ENCODE measurements at regions not wholly inside any gene's neighbourhood (a gene's known extent, or its start where the extent isn't known, plus 50 kb on each side); places are given as distances from the start of the nearest gene placed in this dataset.
"Not testable (repeated sequence)": the region's sequence is repeated elsewhere in the genome, so short reads cannot be mapped to it uniquely, and the experiment has no call there.

DNA sequence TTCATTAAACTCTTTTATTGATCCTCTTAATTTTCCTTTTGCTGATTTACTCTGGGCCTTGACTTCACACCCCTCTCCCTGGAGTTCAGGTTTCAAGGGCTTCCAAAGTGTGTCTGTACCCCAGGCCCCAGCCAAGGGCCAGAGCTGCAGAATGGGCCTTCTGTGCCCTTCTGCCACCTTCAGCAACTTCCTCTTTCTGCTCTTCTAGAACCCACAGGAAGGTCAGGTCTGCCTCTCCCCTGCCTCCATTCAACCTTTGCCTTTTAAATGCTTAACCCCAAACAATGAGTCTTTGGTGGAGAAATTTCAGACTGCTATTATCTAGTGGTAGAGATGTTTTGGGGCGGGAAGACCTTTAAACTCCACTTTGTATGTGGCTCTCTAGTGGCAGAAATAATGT is 63.1 kb downstream of the TSN start:
- no peak for DNase-seq

DNA sequence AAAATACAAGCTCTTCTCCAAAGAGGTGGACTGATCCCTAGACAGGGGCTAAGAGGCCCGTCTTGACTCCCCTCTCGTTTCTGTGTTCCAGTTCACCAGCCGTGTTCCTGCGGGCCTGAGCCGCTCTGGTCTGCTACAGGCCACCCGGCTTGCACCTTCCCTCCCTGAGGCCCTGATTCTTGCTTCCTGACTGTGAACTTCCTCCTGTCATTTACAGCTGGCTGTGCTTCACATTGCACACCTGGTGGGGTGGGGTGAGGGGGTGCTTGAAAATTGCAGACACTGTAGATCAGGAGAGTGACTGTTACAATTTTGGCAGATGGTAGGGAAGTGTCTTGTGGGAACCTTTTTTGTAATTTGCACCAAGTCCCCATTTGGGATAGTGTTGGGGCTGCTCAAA is 64.4 kb downstream of the TSN start:
- DNase-seq = no peak

DNA sequence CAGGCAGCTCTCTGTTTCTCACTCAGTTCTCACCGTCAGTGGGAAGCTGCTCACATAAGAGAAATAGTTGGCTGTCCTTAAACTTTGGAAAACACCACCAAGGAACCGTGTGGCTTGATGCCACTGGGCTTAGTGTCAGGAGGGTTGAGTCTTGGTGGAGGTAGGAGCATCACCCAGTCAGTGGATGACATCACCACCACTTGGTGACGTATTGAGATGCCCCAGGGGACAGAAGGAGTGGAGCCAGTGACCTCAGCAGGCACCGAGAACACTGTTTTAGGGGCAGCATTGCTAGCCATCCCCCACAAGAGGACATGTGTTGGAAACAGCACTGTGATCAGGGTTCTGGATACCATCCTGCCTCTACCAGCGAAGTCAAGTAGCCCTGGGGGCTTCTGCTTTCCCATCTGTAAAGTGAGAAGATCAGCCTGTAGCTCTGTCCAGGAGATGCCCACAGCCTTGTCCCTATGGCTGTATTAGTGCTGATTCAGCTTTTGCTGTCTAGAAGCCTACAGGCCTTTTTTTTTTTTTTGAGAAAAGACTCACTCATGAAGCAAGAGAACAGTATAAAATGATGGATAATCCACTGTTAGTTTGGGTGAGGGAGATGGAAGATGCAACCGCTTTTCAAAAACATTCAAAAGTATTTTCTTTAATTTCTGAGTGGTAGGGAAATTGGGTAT is 66.2 kb downstream of the TSN start:
- DNase-seq = no peak

DNA sequence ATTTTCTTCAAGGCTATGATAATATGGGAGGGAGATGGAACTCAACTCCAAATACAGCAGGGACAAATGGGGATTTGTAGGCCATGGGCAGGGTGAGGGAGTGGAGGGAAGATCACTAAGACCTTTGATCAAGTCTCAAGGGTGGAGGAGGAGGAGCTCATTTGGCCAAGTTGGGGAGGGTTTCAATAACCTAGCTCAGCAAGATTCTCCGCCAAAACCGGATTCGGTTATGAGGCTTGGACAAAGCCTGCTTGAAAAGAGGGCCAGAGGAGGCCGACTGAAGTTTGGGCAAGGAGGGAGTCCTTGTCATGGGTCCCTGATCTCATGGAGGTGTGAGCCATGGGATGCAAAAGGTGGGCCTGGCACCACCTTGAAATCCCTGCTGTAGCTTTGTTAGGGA is 68.8 kb downstream of the TSN start:
- no peak for DNase-seq

DNA sequence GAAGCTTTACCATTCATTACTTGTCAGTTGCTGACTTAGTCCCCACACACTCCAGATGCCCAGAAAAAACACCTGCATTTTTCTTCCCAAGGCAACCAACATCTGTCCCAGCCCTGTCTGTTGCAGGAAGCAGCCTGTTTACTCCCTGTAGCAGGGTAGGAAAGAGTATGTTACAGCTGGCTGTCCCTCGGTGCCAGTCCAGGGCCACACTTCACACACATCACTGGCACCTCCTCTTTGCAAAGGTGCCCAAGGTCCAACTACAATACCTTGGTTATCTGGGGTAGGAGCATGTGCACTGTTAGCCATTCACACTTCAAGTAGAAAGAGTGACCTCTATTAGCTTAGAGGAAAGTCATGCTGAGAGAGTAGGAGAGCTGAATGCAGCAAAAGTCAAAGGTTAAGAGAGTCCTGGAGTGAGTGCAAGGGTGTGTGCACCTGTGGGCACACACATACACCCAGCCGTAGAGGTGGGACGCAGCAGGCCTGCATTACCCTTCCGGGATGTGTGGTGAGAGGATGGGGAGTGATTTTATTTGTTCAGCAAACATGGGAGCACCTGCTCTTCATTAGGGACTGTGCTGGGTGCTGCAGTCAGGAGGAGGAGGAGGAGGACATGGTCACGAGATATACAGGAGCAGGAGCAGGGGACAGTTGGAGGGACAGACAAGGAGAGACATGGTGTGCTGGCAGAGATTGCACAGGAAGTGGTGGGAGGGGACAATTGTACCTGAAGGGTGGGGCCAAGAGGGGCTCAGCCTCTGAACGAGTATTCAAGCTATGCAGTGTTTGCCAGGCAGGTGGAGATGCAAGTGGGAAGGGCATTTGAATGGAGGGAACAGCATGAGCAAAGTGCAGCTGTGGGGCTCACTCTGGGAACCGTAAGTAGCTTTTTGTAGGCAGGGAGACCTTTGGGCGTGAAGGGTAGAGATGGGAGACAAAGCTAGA is 69.8 kb downstream of the TSN start:
- no peak for DNase-seq

DNA sequence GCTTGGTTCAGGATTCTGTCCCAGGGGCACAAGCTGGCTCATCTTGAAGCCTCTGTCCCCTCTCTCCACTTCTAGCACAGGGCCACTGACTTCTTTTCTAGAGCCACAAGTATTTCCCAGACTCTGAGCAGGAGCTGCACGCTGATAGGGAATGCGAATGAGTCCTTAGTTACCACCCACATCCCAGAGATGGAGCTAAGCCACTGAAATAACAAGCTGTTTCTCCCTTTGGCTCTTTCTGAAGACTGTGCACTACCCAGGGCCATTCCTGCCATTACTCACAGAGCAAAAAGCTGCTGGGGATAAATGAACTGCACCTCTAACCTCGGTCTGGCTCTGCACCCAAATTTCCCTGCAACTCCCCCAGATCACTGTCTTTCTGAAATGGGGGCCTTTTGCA is 70.6 kb downstream of the TSN start:
- DNase-seq = no peak

DNA sequence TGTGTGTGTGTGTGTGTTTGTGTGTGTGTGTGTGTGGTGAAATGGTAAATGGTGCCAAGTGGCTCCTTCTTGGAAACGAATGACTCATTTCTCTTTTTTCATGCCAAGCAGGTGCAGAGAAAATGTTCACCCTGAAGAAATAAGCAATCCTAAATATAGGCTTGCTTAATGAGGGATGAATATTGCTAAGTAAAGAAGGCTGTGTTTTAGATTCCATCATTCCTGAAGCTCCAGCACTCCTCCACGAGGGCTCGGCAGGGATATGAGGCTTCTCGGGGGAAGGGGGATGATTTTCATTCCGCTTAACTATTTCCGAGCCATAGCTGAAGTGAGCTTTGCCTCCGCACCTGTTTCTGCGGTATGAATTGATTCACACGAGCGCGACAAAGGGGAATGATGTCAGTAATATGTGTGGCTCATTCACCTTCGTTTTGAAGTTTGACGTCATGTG is 72.9 kb downstream of the TSN start:
- DNase-seq = no peak

DNA sequence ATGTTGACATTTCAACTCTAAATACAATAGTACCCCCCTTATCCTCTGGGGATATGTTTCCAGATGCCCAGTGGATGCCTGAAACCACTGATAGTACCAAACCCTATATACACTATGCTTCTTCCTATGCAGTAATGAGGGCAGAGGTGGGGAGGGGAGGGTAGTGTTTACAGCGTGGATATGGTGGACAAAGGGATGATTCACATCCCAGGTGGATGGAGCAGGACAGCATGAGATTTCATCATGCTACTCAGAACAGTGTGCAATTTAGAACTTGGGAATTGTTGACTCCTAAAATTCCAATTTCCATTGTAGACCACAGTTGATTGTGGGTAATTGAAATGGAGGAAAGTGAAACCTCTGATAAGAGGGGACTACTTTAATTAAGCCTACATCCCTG is 75.4 kb downstream of the TSN start:
- DNase-seq = no peak

DNA sequence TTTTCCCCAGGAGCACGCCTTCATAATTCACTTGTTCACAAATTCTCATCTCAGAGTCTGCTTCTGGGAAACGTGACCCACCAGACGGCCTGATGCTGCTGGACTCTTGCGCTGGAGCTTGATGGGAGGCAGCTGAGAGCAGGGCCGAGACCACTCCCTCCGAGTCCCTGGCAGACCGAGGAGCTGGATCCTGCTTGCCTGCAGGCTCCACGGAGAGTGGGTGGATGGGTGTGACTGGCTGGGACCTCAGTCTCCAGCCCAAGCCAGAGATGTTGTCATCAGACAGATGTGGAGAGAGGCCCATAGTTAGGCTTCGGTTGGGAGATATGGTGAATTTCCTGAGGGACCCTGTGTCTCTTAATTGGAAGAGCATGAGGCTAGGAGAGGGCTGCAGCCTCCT is 76.4 kb downstream of the TSN start:
- DNase-seq = no peak

DNA sequence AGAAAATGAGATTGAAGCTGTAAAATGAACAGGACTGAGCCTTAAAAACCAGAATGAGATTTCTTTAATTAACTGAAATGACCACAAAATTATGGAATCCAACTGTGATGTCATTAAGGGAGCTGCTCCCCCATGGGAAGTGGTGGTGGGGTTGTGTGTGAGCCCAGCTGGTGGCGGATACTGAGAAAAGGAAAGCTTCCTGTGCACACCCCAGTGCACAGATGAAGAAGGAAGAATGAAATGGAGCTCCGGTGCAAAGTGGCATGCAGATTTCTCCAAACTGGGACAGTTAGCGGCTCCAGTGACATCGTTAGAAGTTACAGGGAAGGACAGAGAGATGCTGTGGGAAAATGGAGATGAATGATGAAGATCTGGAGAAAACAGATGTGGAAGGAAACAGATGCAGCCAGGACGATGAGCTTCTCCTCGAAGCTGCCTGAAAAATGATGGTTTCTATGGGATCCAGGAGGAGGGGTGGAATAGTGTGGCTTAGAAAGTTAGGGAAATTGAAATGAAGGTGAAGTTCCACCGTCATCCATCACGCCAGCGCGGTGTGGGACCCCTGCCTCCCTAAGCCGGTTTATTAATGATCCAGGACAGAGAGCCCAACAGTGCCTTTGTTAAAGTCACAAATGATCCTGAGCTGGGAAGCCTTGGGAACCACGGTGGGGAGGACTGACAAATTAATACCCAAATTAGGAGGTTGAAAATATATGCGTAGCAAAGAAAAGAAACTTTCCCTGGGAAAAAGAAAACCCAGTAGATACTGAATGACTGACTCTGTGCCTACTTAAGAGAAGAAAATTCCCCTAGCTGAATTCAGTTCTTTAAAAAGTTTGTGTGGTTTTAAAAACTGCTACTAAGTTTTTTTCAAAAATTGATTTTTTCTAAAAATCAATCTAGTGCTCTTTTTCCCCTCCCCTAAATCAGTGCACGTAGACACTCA is 77.2 kb downstream of the TSN start:
- DNase-seq = no peak

DNA sequence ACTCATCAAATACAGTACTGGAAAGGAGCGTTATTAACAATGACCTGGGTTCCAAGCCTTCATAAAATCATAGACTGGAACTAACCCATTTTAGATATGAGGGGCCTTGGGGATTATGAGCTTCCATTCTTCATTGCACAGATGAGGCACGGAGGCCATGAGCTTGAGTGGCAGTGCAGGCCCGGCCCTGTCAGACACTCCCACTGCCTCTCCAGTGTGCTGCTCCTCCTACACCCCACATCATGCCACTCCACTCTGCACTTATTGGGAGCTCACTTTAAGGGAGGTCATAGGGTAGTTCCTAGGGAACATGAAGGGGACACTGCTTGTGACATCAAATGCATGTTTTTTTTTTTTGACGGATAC is 77.9 kb downstream of the TSN start:
- DNase-seq = no peak

DNA sequence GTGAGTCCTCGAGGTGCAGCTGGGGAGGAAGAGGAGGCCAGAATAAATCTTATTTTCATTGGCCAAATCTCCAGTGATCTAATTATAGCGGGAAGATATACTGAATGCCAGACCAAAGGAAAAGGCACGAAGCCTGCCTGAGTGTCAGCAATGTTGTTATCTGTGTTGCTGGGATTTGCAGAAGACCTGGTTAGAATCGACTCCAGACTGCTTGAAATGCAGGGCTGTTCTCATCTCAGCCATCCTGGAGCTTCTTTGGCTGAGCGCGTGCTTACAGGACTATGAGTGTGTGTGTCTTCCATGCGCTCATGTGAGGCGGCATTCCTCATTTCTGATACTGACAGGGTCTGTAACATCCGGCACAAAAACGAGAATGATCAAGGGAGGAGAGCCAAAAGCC is 81.2 kb downstream of the TSN start:
- DNase-seq = no peak

DNA sequence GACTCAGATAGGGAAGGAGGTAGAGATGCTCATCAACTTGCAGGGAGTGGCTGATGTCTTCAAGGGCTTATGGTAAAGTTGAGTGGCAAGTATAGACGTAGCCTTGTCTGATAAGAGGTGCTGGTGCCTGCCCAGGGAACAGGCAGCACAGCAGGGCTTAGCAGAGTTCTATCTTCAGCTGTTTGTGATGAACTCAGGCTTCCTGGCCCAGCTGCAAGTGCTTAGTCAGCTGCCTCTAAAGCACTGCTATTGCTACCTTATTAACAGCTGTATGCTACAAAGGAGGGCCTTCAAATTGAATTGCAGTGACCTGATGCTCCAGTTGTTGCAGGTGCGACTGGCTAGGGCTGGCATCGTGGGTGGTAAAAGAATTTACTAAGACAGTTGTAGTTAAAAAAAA is 82.1 kb downstream of the TSN start:
- DNase-seq = no peak

DNA sequence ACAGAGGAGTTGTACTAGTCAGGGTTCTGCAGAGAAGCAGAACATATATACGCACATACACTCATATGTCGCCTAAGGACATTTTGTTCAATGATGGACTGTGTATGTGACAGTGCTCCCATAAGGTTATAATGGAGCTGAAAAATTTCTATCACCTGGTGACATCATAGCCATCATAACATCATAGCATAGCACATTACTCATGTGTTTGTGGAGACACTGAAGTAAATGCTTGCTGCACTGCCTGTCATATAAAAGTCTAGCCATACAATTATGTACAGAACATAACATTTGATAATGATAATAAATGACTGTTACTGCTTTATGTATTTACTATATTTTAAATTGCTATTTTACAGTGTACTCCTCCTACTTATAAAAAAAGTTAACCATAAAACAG is 83.1 kb downstream of the TSN start:
- no peak for DNase-seq

DNA sequence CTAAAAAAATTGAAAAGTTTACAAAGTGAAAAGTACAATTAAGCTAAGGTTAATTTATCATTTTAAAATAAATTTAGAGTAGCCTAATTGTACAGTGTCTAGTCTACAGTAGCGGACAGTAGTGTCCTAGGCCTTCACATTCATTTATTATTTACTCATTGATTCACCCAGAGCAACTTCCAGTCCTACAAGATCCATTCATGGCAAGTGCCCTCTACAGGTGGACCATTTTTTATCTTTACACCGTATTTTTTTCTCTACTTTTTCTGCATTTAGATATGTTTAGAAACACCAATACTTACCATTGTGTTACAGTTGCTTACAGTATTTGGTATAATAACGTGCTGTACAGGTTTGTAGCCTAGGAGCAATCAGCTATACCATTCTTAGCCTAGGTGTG is 84.1 kb downstream of the TSN start:
- no peak for DNase-seq

DNA sequence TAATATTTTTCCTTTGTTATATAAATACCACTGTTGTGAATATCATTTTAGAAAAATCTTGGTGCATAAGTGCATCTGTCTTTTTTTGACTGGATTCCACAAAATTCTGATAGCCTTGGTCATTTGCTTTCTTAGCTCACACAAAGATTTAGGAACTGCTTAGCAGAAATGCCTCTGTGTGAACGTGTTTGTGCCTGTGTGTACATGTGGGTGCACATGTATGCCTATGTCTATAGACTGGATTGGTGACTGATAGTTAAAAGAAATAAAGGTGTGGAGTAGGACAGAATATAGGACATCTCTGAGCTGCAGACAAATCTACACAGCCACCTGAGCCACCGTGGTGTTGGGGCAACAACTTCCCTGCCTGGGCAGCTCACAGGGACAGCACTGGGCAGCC is 93.8 kb downstream of the TSN start:
- no peak for DNase-seq

DNA sequence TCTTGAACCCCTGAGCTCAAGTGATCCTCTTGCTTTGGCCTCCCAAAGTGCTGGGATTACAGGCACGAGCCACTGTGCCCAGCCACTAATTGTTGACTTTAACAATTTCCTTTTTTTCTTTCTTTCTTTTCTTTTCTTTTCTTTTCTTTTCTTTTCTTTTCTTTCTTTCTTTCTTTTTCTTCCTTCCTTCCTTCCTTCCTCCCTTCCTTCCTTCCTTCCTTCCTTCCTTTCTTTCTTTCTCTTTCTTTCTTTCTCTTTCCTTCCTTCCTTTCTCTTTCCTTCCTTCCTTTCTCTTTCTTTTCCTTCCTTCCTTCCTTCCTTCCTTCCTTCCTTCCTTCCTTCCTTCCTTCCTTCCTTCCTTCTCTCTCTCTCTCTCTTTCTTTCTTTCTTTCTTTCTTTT is 97.7 kb downstream of the TSN start:
- not testable (repeated sequence) for DNase-seq

DNA sequence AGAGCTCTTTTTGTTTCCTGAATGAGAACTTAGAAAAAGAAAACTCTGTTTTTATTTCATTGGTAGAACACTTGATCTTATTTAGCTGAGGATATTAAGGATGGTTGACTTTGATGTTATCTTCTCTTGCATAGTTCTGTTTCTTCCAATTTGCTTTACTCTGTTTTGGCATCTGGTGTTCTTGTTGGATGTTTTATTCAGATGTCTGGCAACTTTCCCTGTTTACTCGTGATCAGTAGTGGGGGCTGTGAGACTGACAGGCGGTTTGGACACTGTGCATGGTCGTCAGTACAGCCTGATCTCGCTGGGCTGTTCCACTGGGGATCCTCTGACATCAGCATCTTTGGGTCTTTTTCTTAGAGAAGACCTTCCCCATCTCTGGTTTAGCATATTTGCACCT is 100.1 kb downstream of the TSN start:
- DNase-seq = no peak

DNA sequence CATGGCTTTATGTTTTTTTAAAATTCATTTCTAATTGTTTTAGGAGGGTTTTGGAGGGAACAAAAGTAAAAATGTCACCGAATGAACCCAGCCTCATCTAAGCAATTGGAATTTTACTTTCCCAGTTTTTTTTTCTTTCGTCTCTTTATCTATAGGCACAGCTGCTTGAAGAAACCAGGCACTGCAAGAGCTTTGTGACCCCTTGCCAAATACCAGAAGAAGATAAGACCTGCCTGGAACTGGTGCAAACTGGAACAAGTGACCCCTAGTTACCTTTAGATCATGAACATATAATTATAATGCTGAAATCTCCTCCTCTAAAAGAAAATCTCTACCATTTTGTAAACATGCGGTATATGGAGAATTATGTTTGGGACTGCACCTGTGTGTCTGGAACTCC is 100.9 kb downstream of the TSN start:
- no peak for DNase-seq

DNA sequence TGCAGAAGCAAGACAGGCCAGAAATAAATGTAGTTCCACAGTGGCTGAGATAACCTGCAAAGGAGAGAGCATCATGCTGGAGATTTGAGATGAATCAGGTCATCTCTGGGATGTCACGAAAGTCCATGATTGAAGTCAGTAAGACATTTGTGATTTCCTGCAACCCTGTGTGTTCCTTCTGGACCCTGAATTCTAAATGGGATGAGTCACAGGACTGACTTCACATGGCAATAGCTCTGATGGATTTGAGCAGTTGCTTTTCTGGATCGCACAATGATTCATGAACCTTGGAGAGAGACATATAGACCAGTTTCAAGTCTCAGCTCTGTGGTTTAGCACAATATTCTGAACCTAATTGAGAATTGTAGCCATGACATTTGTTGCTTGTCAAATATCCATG is 102.9 kb downstream of the TSN start:
- no peak for DNase-seq

DNA sequence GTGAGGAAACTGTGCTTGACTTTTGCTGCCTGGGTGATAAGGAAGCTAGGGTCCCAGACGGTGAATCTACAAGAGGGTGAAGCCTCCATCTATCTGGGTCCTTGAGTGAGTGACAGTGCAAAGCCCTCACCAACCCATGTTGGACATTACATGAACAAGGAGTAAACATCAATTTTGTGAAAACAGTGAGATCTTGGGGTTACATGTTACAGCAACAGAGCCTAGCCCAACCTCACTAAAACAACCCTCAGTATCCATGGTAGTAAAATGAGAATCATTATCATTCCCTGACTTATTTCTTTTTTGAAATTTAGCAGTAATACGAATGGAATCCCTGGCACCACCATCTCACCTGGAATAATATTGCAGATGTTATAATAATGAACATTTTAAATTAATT is 103.4 kb downstream of the TSN start:
- no peak for DNase-seq

DNA sequence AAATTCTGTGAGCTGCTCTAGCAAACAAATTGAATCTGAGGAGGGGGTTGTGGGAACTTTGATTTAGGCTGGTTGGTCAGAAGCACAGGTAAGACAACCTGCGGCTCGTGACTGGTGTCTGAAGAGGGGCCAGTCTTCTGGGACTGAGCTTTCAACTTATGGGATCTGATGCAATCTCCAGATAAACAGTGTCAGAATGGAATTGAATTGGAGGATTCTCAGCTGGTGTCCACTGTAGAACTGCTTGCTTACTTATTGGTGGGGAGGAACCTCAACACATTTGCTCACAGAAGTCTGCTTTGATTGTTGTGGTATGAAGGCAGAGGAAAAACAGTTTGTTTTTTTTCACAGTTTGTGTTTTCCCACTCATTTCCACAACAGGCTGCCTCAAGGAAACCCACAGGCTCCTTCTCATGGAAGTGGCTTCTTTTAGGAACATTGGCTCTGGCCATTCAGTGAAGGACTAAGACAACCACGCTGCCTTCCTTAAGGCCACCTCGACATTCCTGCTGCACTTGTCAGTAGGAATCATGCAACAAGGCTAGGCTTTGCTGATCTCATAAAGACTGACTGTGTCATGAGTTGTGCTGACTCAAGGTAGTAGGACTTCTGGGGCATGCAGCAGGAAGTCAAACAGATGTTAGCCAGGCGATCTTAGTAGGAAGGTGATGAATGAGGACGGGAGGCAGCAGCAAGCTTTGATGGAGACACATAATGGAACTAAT is 104.7 kb downstream of the TSN start:
- DNase-seq = no peak

DNA sequence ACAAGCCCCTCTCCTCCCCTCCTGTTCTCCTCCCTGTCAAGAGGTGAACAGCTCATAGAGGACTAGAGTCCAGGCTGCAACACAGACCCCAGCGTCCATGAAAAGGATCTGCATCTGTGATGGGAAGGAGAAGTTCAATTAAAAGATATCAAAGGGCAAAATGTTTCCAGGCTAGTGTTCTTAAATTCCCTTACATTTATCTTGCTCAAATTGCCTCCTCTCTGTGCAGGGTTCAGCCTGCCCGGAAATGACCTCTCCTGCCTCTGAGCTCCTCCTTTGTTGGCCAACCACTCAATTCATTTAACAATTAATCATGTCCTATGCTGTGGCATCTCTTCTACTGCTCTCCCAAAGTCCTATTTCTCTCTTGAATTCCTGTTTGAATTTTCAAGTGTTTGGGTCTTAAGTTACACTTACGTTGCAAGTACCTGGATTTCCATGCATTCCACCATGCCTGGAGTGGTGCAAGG is 105.3 kb downstream of the TSN start:
- DNase-seq = no peak

All from activated CD4-positive, alpha-beta T cell treated with anti-CD3 and anti-CD28 coated beads, Interleukin-2, amount 50 U/mL, for 48 hours (primary cell).